Prostate gland (tissue), 2 donors: ENCODE measurements at regions not wholly inside any gene's neighbourhood (a gene's known extent, or its start where the extent isn't known, plus 50 kb on each side); places are given as distances from the start of the nearest gene placed in this dataset.

Experiments used
- POLR2AphosphoS5 ChIP-seq: sonication (generic); formaldehyde crosslinking; IDR thresholded peaks from one replicate; pipeline ENCODE4 v1.6.1; 2017; ENCODE audit warnings: antibody characterized with exemption
- TF ChIP-seq, protein P1 (sequence below), 4 experiments: fragments of 200-600 bp in 2 of 4; fragments of 450-650 bp in 2 of 4; sonication (generic) in 2 of 4; IDR thresholded peaks; 1 replicate in 3 of 4; 2 replicates in 1 of 4; pipeline ENCODE4 v1.5.1; 2016 to 2019; ENCODE audit warnings: antibody characterized with exemption in 4 of 4, mild to moderate bottlenecking in 2 of 4, moderate library complexity in 2 of 4

DNA sequence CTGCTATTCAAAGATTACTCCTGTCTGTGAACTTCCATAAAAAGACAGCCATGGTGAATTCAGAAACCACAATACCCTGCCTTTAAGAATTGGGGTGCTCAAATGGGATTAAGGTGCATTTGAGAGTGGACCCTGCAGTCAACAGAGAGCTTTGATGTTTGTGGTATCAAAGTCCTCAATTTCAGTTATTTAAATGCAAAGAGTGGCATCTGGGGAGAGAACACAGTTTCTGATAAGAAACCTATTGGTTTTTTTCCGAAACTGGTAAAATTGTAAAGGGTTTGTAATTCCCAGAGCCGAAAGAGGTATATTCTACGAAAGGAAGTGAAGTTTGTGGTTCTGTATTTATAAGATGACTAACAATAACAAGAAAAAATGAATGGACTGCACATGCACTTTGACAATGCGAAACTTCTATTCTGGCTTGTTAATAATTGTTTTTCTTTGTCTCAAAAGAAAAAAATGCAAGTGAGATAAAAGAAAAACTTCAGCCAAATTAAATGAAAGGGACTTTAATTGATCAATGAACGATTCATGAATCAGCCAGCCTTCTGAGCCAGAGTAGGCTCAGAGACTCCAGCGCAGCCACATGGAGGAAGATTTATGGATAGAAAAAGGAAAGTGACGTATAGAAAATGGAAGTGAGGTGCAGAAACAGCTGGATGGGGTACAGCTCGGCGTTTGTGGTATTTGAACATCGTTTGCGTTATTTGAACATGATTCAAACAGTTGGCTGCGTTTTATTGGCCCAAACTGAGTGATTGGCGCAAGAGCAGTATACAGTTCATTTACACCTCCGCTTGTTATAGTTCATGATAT is 70.5 kb upstream of the DUSP22 start:
- TF ChIP-seq POLR2AphosphoS5: no peak
- TF ChIP-seq, protein P1, sequence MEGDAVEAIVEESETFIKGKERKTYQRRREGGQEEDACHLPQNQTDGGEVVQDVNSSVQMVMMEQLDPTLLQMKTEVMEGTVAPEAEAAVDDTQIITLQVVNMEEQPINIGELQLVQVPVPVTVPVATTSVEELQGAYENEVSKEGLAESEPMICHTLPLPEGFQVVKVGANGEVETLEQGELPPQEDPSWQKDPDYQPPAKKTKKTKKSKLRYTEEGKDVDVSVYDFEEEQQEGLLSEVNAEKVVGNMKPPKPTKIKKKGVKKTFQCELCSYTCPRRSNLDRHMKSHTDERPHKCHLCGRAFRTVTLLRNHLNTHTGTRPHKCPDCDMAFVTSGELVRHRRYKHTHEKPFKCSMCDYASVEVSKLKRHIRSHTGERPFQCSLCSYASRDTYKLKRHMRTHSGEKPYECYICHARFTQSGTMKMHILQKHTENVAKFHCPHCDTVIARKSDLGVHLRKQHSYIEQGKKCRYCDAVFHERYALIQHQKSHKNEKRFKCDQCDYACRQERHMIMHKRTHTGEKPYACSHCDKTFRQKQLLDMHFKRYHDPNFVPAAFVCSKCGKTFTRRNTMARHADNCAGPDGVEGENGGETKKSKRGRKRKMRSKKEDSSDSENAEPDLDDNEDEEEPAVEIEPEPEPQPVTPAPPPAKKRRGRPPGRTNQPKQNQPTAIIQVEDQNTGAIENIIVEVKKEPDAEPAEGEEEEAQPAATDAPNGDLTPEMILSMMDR (IDR thresholded peaks at IDR 0.05): no peak
